Stomach (tissue), 4 donors: ENCODE measurements at regions not wholly inside any gene's neighbourhood (a gene's known extent, or its start where the extent isn't known, plus 50 kb on each side); places are given as distances from the start of the nearest gene placed in this dataset.

Experiments used
- CTCF ChIP-seq, 7 experiments: fragments of 450-650 bp in 4 of 7; fragments of 200-600 bp in 3 of 7; sonication (generic) in 3 of 7; IDR thresholded peaks; one replicate each; pipeline ENCODE4 v1.5.1; 2016 to 2019; ENCODE audit warnings: antibody characterized with exemption in 7 of 7, control low read depth in 2 of 7, mild to moderate bottlenecking in 1 of 7
- EP300 ChIP-seq: sonication (generic); formaldehyde crosslinking; IDR thresholded peaks from one replicate; pipeline ENCODE4 v1.6.1; 2017; ENCODE audit warnings: antibody characterized with exemption
- POLR2A ChIP-seq, 4 donors: fragments of 450-650 bp; IDR thresholded peaks; one replicate each; pipeline ENCODE4 v1.6.1; 2016; ENCODE audit warnings: antibody characterized with exemption in 4 of 4, control low read depth in 2 of 4, mild to moderate bottlenecking in 1 of 4, moderate library complexity in 1 of 4
- POLR2AphosphoS5 ChIP-seq, 3 donors: sonication (generic); formaldehyde crosslinking; IDR thresholded peaks; one replicate each; pipeline ENCODE4 v1.6.1; 2016; ENCODE audit warnings: antibody characterized with exemption in 3 of 3

GRCh38 chr2:59463426-59463825, 1090.0 kb downstream of the BCL11A start:
- TF ChIP-seq EP300 (no peak), CTCF (IDR thresholded peaks at IDR 0.05) (no peak), POLR2A (IDR thresholded peaks at IDR 0.05) (no peak), POLR2AphosphoS5 (IDR thresholded peaks at IDR 0.05) (no peak)
